HG03460 (cell line): ENCODE measurements at regions not wholly inside any gene's neighbourhood (a gene's known extent, or its start where the extent isn't known, plus 50 kb on each side); places are given as distances from the start of the nearest gene placed in this dataset.

Experiments
- ATAC-seq: cut with Tn5 transposase; IDR thresholded peaks from one replicate; pipeline ENCODE4 v1.9.1; 2021; ENCODE audit not compliant: unreplicated experiment

DNA sequence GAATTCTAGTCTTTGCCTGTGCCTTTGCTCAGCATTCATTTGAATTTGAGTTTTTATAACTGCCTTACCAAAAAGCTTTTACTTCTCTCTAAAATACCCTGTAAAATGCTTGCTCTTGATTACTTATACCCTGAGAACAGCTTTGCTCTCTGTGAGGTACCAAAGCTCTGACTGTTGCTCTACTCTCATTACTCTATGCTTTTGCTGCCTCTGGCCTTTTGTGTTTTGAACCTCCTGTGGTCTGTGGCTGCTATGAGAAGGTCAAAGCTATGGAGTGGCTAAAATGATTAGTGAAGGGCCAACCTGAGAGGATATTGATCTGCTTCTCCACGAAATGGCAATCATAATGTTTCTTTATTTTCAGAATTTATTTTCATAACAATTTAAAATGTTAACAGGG, 375.6 kb upstream of the IMPG1 start:
- ATAC-seq = no peak

DNA sequence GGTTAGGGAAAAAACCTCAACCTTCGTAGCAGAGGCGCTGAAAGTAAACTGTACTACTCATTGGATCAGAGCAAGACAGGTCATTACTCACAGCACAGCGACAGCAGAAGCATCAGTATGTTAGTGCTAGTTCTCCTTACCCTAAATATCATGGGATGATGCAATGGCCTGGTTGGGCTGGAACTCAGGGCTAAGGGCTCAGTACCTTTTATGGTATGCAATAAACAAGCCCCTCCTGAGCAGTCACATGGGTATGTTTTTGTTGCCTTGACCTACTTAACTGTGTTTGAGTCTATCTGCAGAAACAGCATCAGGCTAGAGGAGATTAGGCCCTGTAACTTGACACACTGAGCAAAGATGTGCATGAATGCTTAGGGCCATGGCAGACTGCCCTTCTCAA, 369.4 kb upstream of the IMPG1 start:
- ATAC-seq = no peak

- no peak for ATAC-seq
These were observed 367.3 kb upstream of the IMPG1 start for GRCh38 chr6:76439811-76440210.

- no peak for ATAC-seq
These were observed 366.3 kb upstream of the IMPG1 start for GRCh38 chr6:76438768-76439167.

GRCh38 chr6:76435174-76435573, 362.7 kb upstream of the IMPG1 start:
- no peak for ATAC-seq

GRCh38 chr6:76422511-76423213, 350.2 kb upstream of the IMPG1 start:
- no peak for ATAC-seq

DNA sequence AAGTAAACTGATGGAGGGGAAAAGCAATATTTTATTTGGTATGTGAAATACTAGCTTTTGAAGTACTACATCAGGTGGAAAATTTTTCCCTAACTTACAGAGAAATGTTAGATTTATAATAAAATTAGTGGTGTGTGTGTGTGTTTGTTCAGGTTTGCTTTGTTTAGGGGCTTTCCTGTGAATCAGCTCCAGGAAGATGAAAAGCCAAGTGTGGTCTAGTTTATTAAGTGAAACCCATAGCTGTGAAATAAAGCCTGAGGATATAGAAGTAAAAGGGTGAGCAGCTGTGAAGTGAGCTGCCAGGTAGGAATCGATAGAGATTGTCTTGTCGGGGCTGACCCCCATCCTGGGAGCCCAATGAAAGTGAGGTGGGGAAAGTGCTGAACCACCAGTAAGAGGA, 347.6 kb upstream of the IMPG1 start:
- ATAC-seq = no peak

- no peak for ATAC-seq
These were observed 346.2 kb upstream of the IMPG1 start for GRCh38 chr6:76418560-76419223.

DNA sequence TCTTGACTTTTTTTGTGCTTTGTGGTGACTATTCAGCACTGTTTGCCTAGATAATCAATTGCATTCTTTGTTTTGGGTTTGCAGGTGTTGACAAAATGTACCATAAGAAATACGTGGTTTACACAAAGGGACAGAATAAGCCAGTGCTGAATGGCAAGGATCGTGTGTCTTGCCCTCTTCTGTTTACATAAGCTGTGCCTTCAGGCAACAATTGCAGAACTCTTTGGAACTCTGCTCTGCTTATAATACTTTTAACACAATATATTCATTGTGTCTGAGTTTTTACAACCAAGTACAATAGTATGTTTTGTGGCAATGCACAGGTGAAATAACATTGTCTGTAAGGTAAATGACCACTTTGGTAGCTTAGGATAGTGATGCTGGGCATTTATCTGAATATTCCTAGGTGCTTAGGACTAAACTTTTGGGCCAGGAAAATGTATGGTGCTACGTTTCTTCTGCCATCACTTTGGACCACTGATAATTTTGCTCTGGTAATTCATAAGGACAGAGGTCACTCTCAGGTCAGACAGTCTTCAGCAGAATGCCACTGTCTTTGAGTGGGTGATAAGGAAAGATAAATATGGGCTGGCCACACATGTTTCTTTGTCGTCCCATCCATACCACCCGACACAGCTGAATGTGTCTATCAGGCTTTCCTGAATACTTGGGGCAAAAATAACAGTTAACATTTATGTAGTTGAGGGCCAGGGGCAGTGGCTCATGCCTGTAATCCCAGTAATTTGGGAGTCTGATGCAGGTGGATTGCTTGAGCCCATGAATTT, 344.6 kb upstream of the IMPG1 start:
- ATAC-seq = no peak

GRCh38 chr6:76403064-76403463, 330.6 kb upstream of the IMPG1 start:
- no peak for ATAC-seq

DNA sequence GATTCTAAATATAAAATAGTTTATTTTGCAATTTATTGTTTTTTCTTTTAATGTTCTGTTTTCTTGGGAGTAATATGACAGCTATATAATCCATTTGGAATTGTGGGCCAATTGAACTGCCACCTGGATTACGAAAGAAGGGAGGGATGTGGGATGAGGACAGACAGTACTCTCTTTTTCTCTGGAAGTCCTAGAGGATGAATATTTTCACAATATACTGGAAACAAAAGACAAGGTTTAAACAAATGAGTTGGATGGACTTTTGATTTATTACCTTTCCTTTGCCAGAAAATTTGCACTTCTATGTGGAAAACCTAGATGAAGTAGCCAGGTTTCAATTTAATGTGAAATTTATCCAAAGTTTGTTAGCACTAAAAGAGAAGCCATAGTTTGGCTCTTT, 325.5 kb upstream of the IMPG1 start:
- no peak for ATAC-seq

DNA sequence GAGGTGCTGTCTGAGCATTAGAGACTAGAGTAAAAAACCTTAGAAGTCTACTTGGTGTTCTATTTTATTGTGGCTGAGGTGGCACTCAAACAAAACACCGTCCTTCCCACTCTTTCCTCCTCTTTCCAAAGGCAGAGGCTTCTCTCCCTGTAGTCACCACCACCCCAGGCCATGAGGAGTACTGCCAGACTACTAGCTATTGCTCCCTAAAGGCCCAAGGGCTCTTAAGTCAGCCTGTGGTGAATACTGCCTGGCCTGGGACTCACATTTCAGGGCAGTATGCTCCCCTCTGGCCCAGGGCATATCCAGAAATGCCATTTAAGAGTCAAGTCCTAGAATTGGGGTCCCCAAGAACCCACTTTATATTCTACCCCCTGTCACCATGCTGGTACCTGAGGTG, 309.7 kb upstream of the IMPG1 start:
- no peak for ATAC-seq

DNA sequence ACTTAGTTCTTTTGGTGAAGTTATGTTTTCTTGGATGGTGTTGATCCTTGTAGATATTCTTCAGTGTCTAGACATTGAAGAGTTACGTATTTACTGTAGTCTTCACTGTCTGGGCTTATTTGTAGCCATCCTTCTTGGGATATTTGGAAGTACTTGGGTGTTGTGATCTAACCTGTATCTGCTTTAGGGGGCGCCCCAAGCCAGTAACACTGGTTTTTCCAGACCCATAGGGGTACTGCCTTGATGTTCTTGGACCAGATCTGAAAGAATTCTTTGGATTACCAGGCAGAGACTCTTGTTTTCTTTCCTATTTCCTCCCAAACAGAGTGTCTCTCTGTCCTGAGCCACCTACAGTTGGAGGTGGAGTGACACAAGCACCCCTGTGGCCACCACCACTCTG, 309.1 kb upstream of the IMPG1 start:
- no peak for ATAC-seq

DNA sequence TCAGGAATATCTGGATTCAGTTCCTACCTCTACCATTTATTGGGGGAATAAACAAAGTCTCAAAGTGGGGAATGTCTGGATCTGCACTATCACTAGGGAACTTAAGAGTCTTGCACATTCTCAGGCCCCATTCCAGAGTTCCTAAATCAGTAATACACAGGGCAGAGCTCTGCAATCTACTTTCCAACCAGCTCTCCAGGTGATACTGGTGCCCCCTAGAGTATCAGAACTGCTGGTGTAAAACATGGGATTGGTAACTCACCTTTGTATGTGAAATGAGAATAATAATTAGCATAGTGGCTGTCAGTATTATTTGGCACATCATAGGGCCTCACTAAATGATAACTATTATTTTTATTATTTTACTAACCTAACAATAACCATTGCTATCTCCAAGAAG, 278.8 kb upstream of the IMPG1 start:
- no peak for ATAC-seq

GRCh38 chr6:76347539-76347938, 275.1 kb upstream of the IMPG1 start:
- ATAC-seq = no peak

DNA sequence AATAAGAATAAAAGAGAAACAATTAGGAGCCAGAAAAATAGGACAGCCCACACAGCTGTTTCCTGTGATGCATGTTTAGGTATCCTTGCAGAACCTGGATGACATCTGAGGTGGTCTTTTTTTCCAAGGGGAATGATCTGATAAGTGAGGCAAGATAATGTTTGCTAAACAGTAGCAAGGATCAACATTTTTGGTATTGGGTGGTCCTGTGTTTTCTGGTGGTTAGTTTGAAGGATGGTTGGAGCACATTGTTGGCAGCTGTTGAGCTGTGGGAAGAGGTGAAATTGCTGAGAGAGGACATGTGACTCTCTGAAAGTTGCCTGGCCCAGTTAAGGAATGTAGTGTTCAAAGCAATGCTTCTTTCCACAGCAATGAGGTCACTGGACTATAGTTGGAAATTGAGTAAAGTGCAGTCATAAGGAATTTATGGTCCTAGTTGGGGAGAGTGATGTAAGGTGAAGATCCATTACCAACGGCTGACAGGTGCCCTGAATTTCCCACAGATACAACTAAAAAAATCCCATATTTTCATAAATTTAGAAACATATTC, 270.2 kb upstream of the IMPG1 start:
- no peak for ATAC-seq

- ATAC-seq = no peak
These were observed 257.6 kb upstream of the IMPG1 start for GRCh38 chr6:76330031-76330430.

- no peak for ATAC-seq
These were observed 254.4 kb upstream of the IMPG1 start for GRCh38 chr6:76326871-76327270.
